ENCODE measurements at regions not wholly inside any gene's neighbourhood (a gene's known extent, or its start where the extent isn't known, plus 50 kb on each side); places are given as distances from the start of the nearest gene placed in this dataset.

GRCh38 chr3:21345382-21345976 is 405.5 kb downstream of the ZNF385D start:
- TF ChIP-seq, protein P1, sequence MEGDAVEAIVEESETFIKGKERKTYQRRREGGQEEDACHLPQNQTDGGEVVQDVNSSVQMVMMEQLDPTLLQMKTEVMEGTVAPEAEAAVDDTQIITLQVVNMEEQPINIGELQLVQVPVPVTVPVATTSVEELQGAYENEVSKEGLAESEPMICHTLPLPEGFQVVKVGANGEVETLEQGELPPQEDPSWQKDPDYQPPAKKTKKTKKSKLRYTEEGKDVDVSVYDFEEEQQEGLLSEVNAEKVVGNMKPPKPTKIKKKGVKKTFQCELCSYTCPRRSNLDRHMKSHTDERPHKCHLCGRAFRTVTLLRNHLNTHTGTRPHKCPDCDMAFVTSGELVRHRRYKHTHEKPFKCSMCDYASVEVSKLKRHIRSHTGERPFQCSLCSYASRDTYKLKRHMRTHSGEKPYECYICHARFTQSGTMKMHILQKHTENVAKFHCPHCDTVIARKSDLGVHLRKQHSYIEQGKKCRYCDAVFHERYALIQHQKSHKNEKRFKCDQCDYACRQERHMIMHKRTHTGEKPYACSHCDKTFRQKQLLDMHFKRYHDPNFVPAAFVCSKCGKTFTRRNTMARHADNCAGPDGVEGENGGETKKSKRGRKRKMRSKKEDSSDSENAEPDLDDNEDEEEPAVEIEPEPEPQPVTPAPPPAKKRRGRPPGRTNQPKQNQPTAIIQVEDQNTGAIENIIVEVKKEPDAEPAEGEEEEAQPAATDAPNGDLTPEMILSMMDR (IDR thresholded peaks at IDR 0.05) = no peak
- no peak for TF ChIP-seq POLR2A (IDR thresholded peaks at IDR 0.05)

All from thyroid gland (tissue), 4 donors.